ENCODE measurements at regions not wholly inside any gene's neighbourhood (a gene's known extent, or its start where the extent isn't known, plus 50 kb on each side); places are given as distances from the start of the nearest gene placed in this dataset.

DNA sequence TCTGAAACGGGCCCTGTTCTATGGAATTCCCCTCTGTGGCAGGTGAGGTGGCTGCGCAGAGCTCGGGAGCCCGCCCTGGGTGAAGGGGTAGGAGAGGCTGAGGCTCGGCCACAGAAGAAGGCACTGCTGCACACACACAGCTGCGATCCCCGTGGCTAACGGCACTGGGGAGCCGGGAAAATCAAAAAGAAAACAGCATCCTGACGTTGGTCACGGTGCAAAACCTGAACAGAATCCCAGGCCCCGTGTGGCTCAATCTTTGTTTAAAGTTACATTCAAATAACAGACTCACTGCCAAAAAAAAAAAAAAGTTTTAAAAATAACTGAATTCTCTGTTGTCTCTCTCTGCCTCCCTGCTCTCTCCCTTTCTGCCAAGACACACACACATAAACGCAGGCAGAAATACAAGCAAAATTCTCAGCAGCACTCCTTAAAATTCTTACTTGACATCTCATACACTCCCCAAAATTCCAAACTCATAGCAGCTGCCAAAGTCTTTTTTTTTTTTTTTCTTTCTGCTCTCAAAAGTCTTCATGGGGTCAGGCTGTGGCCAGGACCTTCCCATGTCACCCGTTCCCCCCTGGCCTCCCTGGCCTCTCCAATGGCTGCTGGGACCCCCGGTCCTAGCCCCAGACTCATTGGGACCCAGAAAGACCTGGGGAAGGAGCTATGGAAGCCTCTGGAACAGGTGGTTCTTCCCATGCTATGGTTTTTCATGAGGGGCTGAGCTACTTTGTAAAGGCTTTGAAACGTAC is 248.8 kb downstream of the TTLL2 start:
- TF ChIP-seq, protein P1, sequence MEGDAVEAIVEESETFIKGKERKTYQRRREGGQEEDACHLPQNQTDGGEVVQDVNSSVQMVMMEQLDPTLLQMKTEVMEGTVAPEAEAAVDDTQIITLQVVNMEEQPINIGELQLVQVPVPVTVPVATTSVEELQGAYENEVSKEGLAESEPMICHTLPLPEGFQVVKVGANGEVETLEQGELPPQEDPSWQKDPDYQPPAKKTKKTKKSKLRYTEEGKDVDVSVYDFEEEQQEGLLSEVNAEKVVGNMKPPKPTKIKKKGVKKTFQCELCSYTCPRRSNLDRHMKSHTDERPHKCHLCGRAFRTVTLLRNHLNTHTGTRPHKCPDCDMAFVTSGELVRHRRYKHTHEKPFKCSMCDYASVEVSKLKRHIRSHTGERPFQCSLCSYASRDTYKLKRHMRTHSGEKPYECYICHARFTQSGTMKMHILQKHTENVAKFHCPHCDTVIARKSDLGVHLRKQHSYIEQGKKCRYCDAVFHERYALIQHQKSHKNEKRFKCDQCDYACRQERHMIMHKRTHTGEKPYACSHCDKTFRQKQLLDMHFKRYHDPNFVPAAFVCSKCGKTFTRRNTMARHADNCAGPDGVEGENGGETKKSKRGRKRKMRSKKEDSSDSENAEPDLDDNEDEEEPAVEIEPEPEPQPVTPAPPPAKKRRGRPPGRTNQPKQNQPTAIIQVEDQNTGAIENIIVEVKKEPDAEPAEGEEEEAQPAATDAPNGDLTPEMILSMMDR (conservative IDR thresholded peaks at IDR 0.05): no peak
- TF ChIP-seq ZFX (IDR thresholded peaks at IDR 0.05): no peak
- no peak overlapping the region for H3K27ac ChIP-seq

DNA sequence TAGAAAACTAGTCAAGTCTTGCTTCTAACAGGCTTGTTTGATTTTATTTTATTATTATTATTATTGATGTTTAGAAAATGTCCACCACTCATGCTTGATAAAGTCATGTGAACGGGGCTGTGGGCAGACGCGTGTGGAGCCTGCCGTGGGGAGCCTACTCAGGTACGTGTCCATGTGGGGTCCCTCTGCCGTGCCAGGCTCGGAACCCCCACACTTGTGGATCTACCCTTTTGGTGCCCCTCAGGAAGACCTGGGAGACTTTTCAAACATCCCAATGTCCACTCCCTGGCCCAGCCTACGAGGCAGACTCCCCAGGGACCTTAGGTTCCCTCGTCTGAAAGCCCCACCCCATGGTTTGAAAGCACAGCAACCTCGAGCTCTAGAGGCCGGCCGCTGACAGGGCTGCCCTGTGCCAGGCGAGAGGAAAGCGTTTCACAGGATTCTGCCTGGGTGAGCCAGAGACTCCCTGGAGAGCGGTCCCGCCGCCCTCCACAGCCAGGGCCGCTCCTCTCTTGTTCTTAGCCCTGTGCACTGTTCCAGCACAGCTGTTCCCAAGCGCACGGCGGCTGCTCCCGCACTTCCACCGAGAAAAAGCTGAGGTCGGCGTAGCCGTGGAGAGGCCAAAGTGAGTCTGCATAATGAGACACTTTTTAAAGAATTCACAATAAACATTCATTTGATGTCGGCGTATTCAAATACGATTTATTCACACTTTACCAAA is 249.7 kb downstream of the TTLL2 start:
- no peak overlapping the region for H3K27ac ChIP-seq
- no peak for TF ChIP-seq ZFX (IDR thresholded peaks at IDR 0.05)
- TF ChIP-seq, protein P1 (conservative IDR thresholded peaks at IDR 0.05): no peak

DNA sequence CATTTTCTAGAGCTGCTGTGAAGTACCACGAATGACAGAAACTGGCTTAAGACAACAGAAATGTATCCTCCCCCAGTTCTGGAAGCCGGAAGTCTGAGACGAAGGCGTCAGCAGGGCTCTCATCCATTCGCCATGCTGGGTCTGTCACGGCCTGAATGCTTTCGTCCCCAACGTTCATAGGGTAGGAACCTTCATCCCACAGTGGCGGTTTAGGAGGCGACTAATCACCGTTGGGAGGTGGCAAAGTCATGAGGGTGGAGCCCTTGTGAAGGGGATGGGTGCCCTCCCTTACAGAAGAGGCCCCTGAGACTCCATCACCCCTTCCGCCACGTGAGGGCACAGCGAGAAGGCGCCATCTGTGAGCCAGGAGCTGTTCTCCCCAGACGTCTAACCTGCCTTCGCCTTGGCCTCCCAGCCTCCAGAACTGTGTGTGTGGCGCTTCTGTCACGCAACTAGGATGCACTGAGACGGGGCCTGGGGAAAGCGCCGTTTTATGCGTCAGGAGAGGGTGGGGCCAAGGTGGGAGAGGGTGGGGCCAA is 250.3 kb downstream of the TTLL2 start:
- TF ChIP-seq ZFX (IDR thresholded peaks at IDR 0.05): no peak
- TF ChIP-seq, protein P1 (conservative IDR thresholded peaks at IDR 0.05): no peak
- H3K27ac ChIP-seq: no peak overlapping the region

DNA sequence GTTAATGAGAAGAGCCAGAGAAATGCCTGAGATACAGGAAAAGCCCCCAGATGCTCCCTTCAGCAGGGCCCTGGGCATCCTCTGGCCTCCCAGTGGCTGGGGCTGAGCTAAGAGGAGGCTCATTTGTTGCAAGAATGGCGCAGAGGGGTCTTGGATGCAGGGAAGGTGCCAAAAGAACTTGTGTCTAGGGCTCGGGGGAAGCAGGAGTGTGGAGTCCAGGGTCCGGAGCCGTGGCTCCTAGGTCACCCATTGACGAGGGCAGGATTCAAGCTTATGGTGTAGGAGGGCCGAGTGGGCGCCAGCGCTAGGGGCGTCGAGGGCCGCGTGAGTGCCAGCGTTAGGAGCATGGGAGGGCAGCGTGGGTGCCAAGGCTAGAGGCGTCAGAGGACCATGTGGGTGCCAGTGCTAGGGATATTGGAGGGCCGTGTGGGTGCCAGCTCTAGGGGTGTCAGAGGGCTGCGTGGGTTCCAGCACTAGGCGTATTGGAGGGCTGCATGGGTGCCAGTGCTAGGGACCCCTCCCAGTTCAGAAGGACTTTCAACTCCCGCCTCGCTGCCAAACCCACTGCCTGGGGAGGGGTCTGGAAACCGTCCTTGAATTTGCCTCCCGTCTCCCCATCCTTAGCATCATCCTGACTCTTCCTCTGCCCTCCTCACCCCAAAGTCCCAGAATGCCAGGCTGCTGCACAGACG is 250.5 kb upstream of the AFDN start:
- no peak for TF ChIP-seq ZFX (IDR thresholded peaks at IDR 0.05)
- TF ChIP-seq, protein P1 (conservative IDR thresholded peaks at IDR 0.05): no peak

DNA sequence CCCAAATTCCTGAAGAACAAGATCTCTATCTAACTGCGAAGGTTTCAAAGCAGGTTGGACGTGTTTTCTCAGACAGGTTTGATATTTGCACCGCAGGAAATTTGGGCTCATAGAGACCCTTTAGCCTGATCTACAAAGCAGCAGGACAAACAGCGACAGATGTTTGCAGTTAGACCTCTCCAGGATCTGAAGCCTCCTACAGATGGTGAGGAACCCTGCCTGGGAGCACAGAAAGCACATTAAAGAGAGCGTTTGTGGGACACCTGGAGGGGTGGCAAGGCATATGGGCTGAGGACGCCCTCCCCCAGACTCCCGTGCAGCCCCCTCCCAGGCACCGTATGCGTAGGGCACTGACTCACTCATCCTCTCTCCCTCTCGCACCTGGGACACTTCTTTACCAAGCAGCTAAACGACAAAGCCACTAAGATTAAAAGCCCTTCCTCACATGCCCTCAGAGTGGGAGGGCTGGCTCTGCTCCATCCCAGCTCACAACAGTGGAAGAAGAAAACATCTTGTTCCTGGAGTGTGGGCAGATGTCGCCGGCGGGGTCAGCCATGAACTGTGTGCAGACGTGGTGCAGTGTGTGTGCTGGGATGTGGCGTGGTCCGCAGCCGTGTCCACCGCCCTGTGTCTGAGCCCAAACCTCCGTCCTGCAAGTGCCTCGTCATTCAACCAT is 249.7 kb upstream of the AFDN start:
- TF ChIP-seq ZFX (IDR thresholded peaks at IDR 0.05): no peak
- TF ChIP-seq, protein P1 (conservative IDR thresholded peaks at IDR 0.05): no peak

More for the DNA sequence above, 250.5 kb upstream of the AFDN start:
- H3K27ac ChIP-seq: no peak overlapping the region

DNA sequence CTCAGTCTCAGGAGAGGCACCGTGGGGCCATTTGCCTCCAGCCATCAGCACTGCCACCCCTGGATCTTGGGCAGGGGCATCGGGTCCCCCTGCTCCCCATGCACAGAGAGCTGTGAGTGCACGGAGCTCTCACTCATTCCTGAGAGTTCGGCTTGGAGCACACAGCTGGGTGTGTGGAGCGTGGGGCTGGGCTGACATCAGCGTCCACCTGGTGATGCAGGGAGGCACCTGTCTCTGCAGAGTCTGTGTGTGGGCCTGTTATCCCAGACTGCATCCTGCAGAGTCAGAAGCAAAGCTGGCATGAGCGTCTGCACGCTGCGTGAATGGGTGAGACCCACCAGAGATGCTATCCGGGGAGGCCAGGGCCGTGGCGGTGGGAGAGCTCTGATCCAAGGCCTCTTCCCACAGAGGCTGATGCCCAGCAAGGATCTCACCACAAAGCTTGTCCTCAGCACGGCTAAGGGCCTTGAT is 248.8 kb upstream of the AFDN start:
- TF ChIP-seq ZFX (IDR thresholded peaks at IDR 0.05): no peak
- TF ChIP-seq, protein P1 (conservative IDR thresholded peaks at IDR 0.05): no peak
- H3K27ac ChIP-seq: no peak overlapping the region

More for the DNA sequence above, 249.7 kb upstream of the AFDN start:
- H3K27ac ChIP-seq: no peak overlapping the region

Measured in C4-2B (cell line).